Stimulated activated CD4-positive, alpha-beta T cell treated with anti-CD3 and anti-CD28 coated beads, Interleukin-12 subunit alpha, Interleukin-12 subunit beta, amount 100 ng/mL, for 24 hours (primary cell): ENCODE measurements at regions not wholly inside any gene's neighbourhood (a gene's known extent, or its start where the extent isn't known, plus 50 kb on each side); places are given as distances from the start of the nearest gene placed in this dataset.

Experiments used
- DNase-seq, 2 experiments: peaks; one replicate each; pipeline ENCODE4 v3.0.0-alpha.2; 2020; ENCODE audit warnings: low read depth in 2 of 2

DNA sequence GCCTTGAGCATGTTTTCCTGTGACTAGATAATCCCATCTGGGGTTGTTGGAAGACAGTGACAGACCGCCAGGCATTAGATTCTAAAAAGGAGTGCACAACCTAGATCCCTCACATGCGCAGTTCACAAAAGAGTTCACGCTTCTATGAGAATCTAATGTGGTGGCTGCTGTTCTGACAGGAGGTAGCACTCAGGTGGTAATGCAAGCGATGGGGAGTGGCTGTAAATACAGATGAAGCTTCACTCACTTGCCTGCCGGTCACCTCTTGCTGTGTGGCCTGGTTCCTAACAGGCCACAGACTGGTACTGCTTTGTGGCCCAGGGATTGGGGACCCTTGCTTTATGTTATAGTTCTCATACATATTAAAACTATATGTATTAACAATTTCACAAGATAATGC lies 81.9 kb upstream of the TMLHE start:
- DNase-seq = no peak

GRCh38 chrX:155682834-155683233 lies 70.1 kb upstream of the TMLHE start:
- DNase-seq = no peak

- no peak for DNase-seq
Measured at GRCh38 chrX:155679715-155680114, 67.0 kb upstream of the TMLHE start.

GRCh38 chrX:155673338-155673737 lies 60.6 kb upstream of the TMLHE start:
- no peak for DNase-seq

- DNase-seq = no peak
Measured at GRCh38 chrX:155666741-155667140, 54.0 kb upstream of the TMLHE start.
